K562 (cell line): ENCODE measurements at regions not wholly inside any gene's neighbourhood (a gene's known extent, or its start where the extent isn't known, plus 50 kb on each side); places are given as distances from the start of the nearest gene placed in this dataset.

Experiments
- ATAC-seq: fragments of 200-7000 bp; cut with Tn5 transposase; 3 replicates; pipeline ENCODE4 v1.9.1; 2020; ENCODE audit warnings: moderate library complexity
- BruUV-seq: library from RNA; stranded (reverse); fragments of 400-500 nt; replicated peaks from 2 replicates; lab custom pipeline; 2021; lab: Mats Ljungman, UMichigan
- CTCF ChIA-PET: fragments of 300-600 bp; formaldehyde crosslinking; extraction: SDS; loops from one replicate; lab custom pipeline; 2021; ENCODE audit warnings: low intra/inter-chr PET ratio; lab: Yijun Ruan, JAX
- POLR2A ChIA-PET: fragments of 300-600, 350-650 bp; sonication (Branson Sonifier 250); formaldehyde crosslinking; extraction: SDS; loops from one replicate; lab custom pipeline; 2021; ENCODE audit warnings: antibody characterized with exemption, inconsistent platforms; lab: Yijun Ruan, JAX
- DNase-seq, 4 experiments: peaks; one replicate each; pipeline versions ENCODE4 v3.0.0 to v3.0.0-alpha.2; 2011 to 2018; ENCODE audit warnings: low spot score in 3 of 4, mixed read lengths in 3 of 4; ENCODE audit errors: extremely low read depth in 1 of 4
- FAIRE-seq: peaks from 2 replicates; lab custom pipeline; 2011; peaks lifted over from hg19 to GRCh38; lab: Jason Lieb, UNC
- H2AFZ ChIP-seq: 2 replicates; pipeline ENCODE4 v1.6.0; 2011; ENCODE audit warnings: low read depth, low read length, control low read depth, inconsistent platforms
- H3K27ac ChIP-seq: fragments of 200-600 bp; 3 replicates; pipeline ENCODE4 v1.8.0; 2011; ENCODE audit warnings: low read depth, mild to moderate bottlenecking, control low read depth, inconsistent platforms, low read length, moderate library complexity, mixed read lengths; ENCODE audit errors: extremely low read depth
- H3K27me3 ChIP-seq, 2 experiments: fragments of 300-600 bp in 1 of 2; 2 replicates in 1 of 2; 3 replicates in 1 of 2; pipeline versions ENCODE4 v1.6.0 to v1.8.0; 2011; ENCODE audit warnings: inconsistent platforms in 2 of 2, low read length in 2 of 2, mild to moderate bottlenecking in 1 of 2, mixed read lengths in 1 of 2, moderate library complexity in 1 of 2; ENCODE audit not compliant: control insufficient read depth in 2 of 2, insufficient read depth in 2 of 2
- H3K36me3 ChIP-seq: fragments of 300-600 bp; 3 replicates; pipeline ENCODE4 v1.8.0; 2011; ENCODE audit warnings: mild to moderate bottlenecking, low read length, inconsistent platforms; ENCODE audit not compliant: control insufficient read depth, insufficient read depth
- H3K4me1 ChIP-seq, 2 experiments: fragments of 200-600 bp in 1 of 2; replicated peaks in 1 of 2; 2 replicates in 1 of 2; 3 replicates in 1 of 2; pipeline versions ENCODE4 v1.5.1 to v1.8.0; 2011; ENCODE audit warnings: inconsistent platforms in 2 of 2, low read length in 2 of 2, mild to moderate bottlenecking in 1 of 2, mixed read lengths in 1 of 2, moderate library complexity in 1 of 2; ENCODE audit not compliant: control insufficient read depth in 2 of 2, insufficient read depth in 2 of 2
- H3K4me2 ChIP-seq: 2 replicates; pipeline ENCODE4 v1.6.1; 2011; ENCODE audit warnings: low read length, control low read depth, inconsistent platforms, mixed read lengths; ENCODE audit not compliant: insufficient read depth
- H3K4me3 ChIP-seq: fragments of 200-600 bp; sonication (generic), shearing (Covaris generic); 2 replicates; pipeline ENCODE4 v1.5.1; 2016; ENCODE audit warnings: control low read depth, inconsistent platforms
- H3K79me2 ChIP-seq: fragments of 200-600 bp; 3 replicates; pipeline ENCODE4 v1.8.0; 2011; ENCODE audit warnings: low read length, inconsistent platforms; ENCODE audit not compliant: control insufficient read depth, insufficient read depth
- H3K9ac ChIP-seq, 2 experiments: 2 replicates each; pipeline versions ENCODE4 v1.6.0 to v1.6.1; 2011; ENCODE audit warnings: low read depth in 2 of 2, low read length in 2 of 2, control low read depth in 1 of 2, inconsistent platforms in 1 of 2, mild to moderate bottlenecking in 1 of 2, mixed read lengths in 1 of 2; ENCODE audit not compliant: insufficient read depth in 1 of 2
- H3K9me1 ChIP-seq: one replicate; pipeline ENCODE4 v1.6.0; 2011; ENCODE audit warnings: inconsistent platforms, mild to moderate bottlenecking, low read length, moderate library complexity; ENCODE audit not compliant: control insufficient read depth, insufficient read depth
- H3K9me3 ChIP-seq: replicated peaks from 2 replicates; pipeline ENCODE4 v1.5.1; 2011; ENCODE audit warnings: low read depth, low read length, inconsistent platforms; ENCODE audit not compliant: control insufficient read depth, insufficient read depth
- H4K20me1 ChIP-seq: replicated peaks from 2 replicates; pipeline ENCODE4 v1.6.1; 2011; ENCODE audit warnings: low read length, inconsistent platforms, mixed read lengths; ENCODE audit not compliant: control insufficient read depth, insufficient read depth
- CHAMP1 ChIP-seq: fragments of 450-650 bp; IDR thresholded peaks from 2 replicates; pipeline ENCODE4 v1.6.1; 2016; ENCODE audit warnings: mild to moderate bottlenecking
- EGR1 ChIP-seq: fragments of 450-650 bp; conservative IDR thresholded peaks from 2 replicates; pipeline ENCODE4 v1.6.1; 2017; ENCODE audit warnings: mild to moderate bottlenecking
- ERF ChIP-seq: fragments of 450-650 bp; formaldehyde crosslinking; IDR thresholded peaks from 2 replicates; pipeline ENCODE4 v1.4.0; 2020; ENCODE audit warnings: mild to moderate bottlenecking, mixed read lengths
- HOXB6 ChIP-seq: fragments of 250-450 bp; sonication (Bioruptor Pico); IDR thresholded peaks from 2 replicates; pipeline ENCODE4 v1.5.1; 2022; ENCODE audit warnings: mild to moderate bottlenecking, borderline replicate concordance
- ID3 ChIP-seq, 2 experiments: fragments of 250-450 bp in 1 of 2; fragments of 450-650 bp in 1 of 2; sonication (Bioruptor Pico) in 1 of 2; IDR thresholded peaks; 2 replicates each; pipeline versions ENCODE4 v1.6.1 to v1.8.0; 2016 to 2021; ENCODE audit warnings: mild to moderate bottlenecking in 2 of 2, moderate library complexity in 2 of 2, missing compliant biosample characterization in 1 of 2, missing genetic modification characterization in 1 of 2
- KHSRP ChIP-seq: fragments of 450-650 bp; IDR thresholded peaks from 2 replicates; pipeline ENCODE4 v1.6.1; 2017
- LARP7 ChIP-seq: fragments of 450-650 bp; IDR thresholded peaks from 2 replicates; pipeline ENCODE4 v1.6.1; 2016
- POLR2H ChIP-seq: IDR thresholded peaks from 2 replicates; pipeline ENCODE4 v1.6.1; 2016; ENCODE audit warnings: missing genetic modification characterization, low read depth, mild to moderate bottlenecking, control low read depth, missing compliant biosample characterization, moderate library complexity
- RNF219 ChIP-seq: fragments of 250-450 bp; sonication (Bioruptor Pico); IDR thresholded peaks from 2 replicates; pipeline ENCODE4 v1.5.0; 2022; ENCODE audit warnings: mild to moderate bottlenecking
- SMARCC2 ChIP-seq: fragments of 450-650 bp; IDR thresholded peaks from 2 replicates; pipeline ENCODE4 v1.6.1; 2017; ENCODE audit warnings: antibody characterized with exemption, moderate library complexity, mild to moderate bottlenecking, low read depth
- TCF7 ChIP-seq: sonication (generic); IDR thresholded peaks from 2 replicates; pipeline ENCODE4 v1.6.1; 2016; ENCODE audit warnings: antibody characterized with exemption, borderline replicate concordance
- ZNF699 ChIP-seq: fragments of 250-450 bp; sonication (Bioruptor Pico); IDR thresholded peaks from 2 replicates; pipeline ENCODE4 v1.8.0; 2021; ENCODE audit warnings: mild to moderate bottlenecking, moderate library complexity; ENCODE audit not compliant: insufficient replicate concordance
- WGBS: fragments of 100-300 bp; shearing (Covaris generic); methylation state at CpG from one replicate; pipeline ENCODE4 v1.1.6; 2016; ENCODE audit warnings: low coverage, mixed read lengths; ENCODE audit not compliant: insufficient coverage; ENCODE audit errors: missing lambda C conversion rate; 5-methylcytosine and 5-hydroxymethylcytosine counted together
- in situ Hi-C: fragments of 300-500 bp; cut with MboI; formaldehyde crosslinking; loops from 4 replicates; pipeline ENCODE4 v1.15.0; 2018; ENCODE audit warnings: inconsistent platforms, mixed read lengths
- intact Hi-C: fragments of 100-400 bp; cut with micrococcal nuclease; formaldehyde crosslinking; loops from 2 replicates; pipeline ENCODE4 v1.14.2; 2022

DNA sequence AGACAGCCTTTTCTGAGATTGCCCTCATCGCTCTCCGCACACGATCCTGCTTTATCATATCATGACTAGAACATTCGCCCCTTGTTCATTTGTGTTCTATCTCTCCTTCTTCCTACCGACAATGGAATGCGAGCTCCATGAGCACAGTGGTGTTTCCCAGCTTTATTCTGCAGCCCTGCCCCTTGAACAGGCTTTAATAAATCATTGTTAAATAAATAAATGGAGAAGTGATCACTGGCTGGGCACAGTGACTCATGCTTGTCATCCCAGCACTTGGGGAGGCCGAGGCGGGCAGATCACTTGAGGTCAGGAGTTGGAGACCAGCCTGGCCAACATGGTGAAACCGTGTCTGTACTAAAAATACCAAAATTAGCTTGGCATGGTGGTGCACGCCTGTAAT lies 1063.3 kb upstream of the EEF2KMT start:
- intact Hi-C loops, result no loop called here
- BruUV-seq, result no TSS peak
- TF ChIP-seq ZNF699 (CRISPR knock-in tag) (no peak), CHAMP1 (no peak), KHSRP (no peak), ID3 (CRISPR knock-in tag; IDR thresholded peaks at IDR 0.05) (no peak), ID3 (tag; IDR thresholded peaks at IDR 0.05) (no peak), RNF219 (CRISPR knock-in tag) (no peak), TCF7 (no peak), LARP7 (no peak), POLR2H (tag) (no peak), ERF (CRISPR knock-in tag) (no peak), SMARCC2 (no peak), EGR1 (no peak), HOXB6 (CRISPR knock-in tag) (no peak)

More for the DNA sequence above, 1063.3 kb upstream of the EEF2KMT start:
- Histone ChIP-seq H3K36me3 (no peaks in the 10 kb centered on the region), H2AFZ (no peak overlapping the region), H4K20me1 (no peaks in the 10 kb centered on the region), H3K9ac (no peak overlapping the region), H3K79me2 (no peaks in the 10 kb centered on the region), H3K9me1 (no peaks in the 10 kb centered on the region), H3K4me1 (no peaks in the 10 kb centered on the region), H3K27ac (no peak overlapping the region), H3K4me2 (no peak overlapping the region), H3K9me3 (no peaks in the 10 kb centered on the region), H3K4me3 (no peak overlapping the region), H3K27me3 (peaks cover 0 to 6% of the 10 kb centered on the region in 2 experiments; a peak in 1 of 5 replicates)
- FAIRE-seq (no peak), DNase-seq (no peak), ATAC-seq (no peak)
- ChIA-PET CTCF (no interaction called here), POLR2A (interaction anchor here (0.6 to 1.6 kb wide), 3 partner anchors 11 to 18 kb away, joined by 3 to 4 read pairs (median 3); no protein-coding TSS in a partner anchor)
- in situ Hi-C loops, result no loop called here
- WGBS, result 2% methylated on average over 10 of the region's 10 CpGs
